ENCODE measurements at regions not wholly inside any gene's neighbourhood (a gene's known extent, or its start where the extent isn't known, plus 50 kb on each side); places are given as distances from the start of the nearest gene placed in this dataset.

DNA sequence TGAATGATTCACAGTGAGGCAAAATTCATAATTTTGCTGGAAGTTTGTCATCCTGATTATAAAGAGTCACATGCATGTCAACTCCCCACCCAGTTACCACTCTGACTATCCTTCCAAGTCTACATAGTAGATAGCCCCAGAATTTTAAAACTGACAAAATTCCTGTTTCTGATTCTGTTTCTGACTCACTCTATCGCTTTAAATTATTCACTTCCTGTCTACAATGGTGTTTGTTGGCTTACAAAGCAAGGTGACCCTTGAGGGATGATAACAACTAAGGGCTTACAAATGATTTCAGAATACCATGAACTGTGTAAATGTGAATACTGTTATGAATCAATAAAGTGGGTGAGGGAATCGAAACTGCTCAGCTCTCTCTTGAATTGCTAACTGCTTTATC is 98.7 kb upstream of the KL start:
- H3K9me3 ChIP-seq (ENCODE audit: low read depth, low read length), result peaks cover 4% of the 10 kb centered on the region
- no peak overlapping the region for H3K27ac ChIP-seq (ENCODE audit: low read depth, low read length)
- H4K20me1 ChIP-seq (ENCODE audit: insufficient read depth, low read length), result no peaks in the 10 kb centered on the region
- H3K36me3 ChIP-seq (ENCODE audit: insufficient read depth, low read length), result no peaks in the 10 kb centered on the region
- peak overlapping the region; percentile 33 for H3K4me3 ChIP-seq (ENCODE audit: insufficient read depth, low read length)
- TF ChIP-seq CTCF (IDR thresholded peaks at IDR 0.05; ENCODE audit: extremely low read depth, low read depth, low read length), result no peak
- no peaks in the 10 kb centered on the region for H3K4me1 ChIP-seq (ENCODE audit: insufficient read depth, low read length)
- no peak for DNase-seq (ENCODE audit: insufficient read length, low spot score, missing footprints)
- peak overlapping the region; percentile 42 for H3K4me2 ChIP-seq (ENCODE audit: insufficient read depth, low read length)
- peak overlapping the region; percentile 7 for H2AFZ ChIP-seq (ENCODE audit: low read length)
- H3K79me2 ChIP-seq (ENCODE audit: insufficient read depth, low read length), result no peaks in the 10 kb centered on the region
- H3K27me3 ChIP-seq (ENCODE audit: insufficient read depth, low read length), result no peaks in the 10 kb centered on the region

GRCh38 chr13:32923725-32924124 is 92.5 kb upstream of the KL start:
- no peaks in the 10 kb centered on the region for H3K4me1 ChIP-seq (ENCODE audit: insufficient read depth, low read length)
- no peak for TF ChIP-seq CTCF (IDR thresholded peaks at IDR 0.05; ENCODE audit: extremely low read depth, low read depth, low read length)
- H4K20me1 ChIP-seq (ENCODE audit: insufficient read depth, low read length), result no peaks in the 10 kb centered on the region
- H3K27me3 ChIP-seq (ENCODE audit: insufficient read depth, low read length), result no peaks in the 10 kb centered on the region
- no peak overlapping the region for H2AFZ ChIP-seq (ENCODE audit: low read length)
- H3K79me2 ChIP-seq (ENCODE audit: insufficient read depth, low read length), result no peaks in the 10 kb centered on the region
- no peaks in the 10 kb centered on the region for H3K9me3 ChIP-seq (ENCODE audit: low read depth, low read length)
- no peak overlapping the region for H3K4me2 ChIP-seq (ENCODE audit: insufficient read depth, low read length)
- H3K36me3 ChIP-seq (ENCODE audit: insufficient read depth, low read length), result no peaks in the 10 kb centered on the region
- H3K4me3 ChIP-seq (ENCODE audit: insufficient read depth, low read length), result no peak overlapping the region
- H3K27ac ChIP-seq (ENCODE audit: low read depth, low read length), result no peak overlapping the region
- no peak for DNase-seq (ENCODE audit: insufficient read length, low spot score, missing footprints)

- Histone ChIP-seq H3K4me2 (ENCODE audit: insufficient read depth, low read length) (no peak overlapping the region), H3K27ac (ENCODE audit: low read depth, low read length) (no peak overlapping the region), H4K20me1 (ENCODE audit: insufficient read depth, low read length) (no peaks in the 10 kb centered on the region), H2AFZ (ENCODE audit: low read length) (no peak overlapping the region), H3K9me3 (ENCODE audit: low read depth, low read length) (no peaks in the 10 kb centered on the region), H3K27me3 (ENCODE audit: insufficient read depth, low read length) (no peaks in the 10 kb centered on the region), H3K4me3 (ENCODE audit: insufficient read depth, low read length) (no peak overlapping the region), H3K4me1 (ENCODE audit: insufficient read depth, low read length) (no peaks in the 10 kb centered on the region), H3K79me2 (ENCODE audit: insufficient read depth, low read length) (no peaks in the 10 kb centered on the region), H3K36me3 (ENCODE audit: insufficient read depth, low read length) (no peaks in the 10 kb centered on the region)
- no peak for TF ChIP-seq CTCF (IDR thresholded peaks at IDR 0.05; ENCODE audit: extremely low read depth, low read depth, low read length)
- DNase-seq (ENCODE audit: insufficient read length, low spot score, missing footprints), result no peak
These were observed 91.3 kb upstream of the KL start for GRCh38 chr13:32924886-32925285.

- Histone ChIP-seq H3K36me3 (ENCODE audit: insufficient read depth, low read length) (no peaks in the 10 kb centered on the region), H3K27me3 (ENCODE audit: insufficient read depth, low read length) (no peaks in the 10 kb centered on the region), H3K27ac (ENCODE audit: low read depth, low read length) (no peak overlapping the region), H3K4me1 (ENCODE audit: insufficient read depth, low read length) (no peaks in the 10 kb centered on the region), H3K4me2 (ENCODE audit: insufficient read depth, low read length) (no peak overlapping the region), H3K79me2 (ENCODE audit: insufficient read depth, low read length) (no peaks in the 10 kb centered on the region), H3K4me3 (ENCODE audit: insufficient read depth, low read length) (no peak overlapping the region), H2AFZ (ENCODE audit: low read length) (no peak overlapping the region), H3K9me3 (ENCODE audit: low read depth, low read length) (no peaks in the 10 kb centered on the region), H4K20me1 (ENCODE audit: insufficient read depth, low read length) (no peaks in the 10 kb centered on the region)
- TF ChIP-seq CTCF (IDR thresholded peaks at IDR 0.05; ENCODE audit: extremely low read depth, low read depth, low read length), result no peak
- DNase-seq (ENCODE audit: insufficient read length, low spot score, missing footprints), result no peak
These were observed 90.7 kb upstream of the KL start for GRCh38 chr13:32925506-32925905.
